ENCODE measurements at regions not wholly inside any gene's neighbourhood (a gene's known extent, or its start where the extent isn't known, plus 50 kb on each side); places are given as distances from the start of the nearest gene placed in this dataset.

DNA sequence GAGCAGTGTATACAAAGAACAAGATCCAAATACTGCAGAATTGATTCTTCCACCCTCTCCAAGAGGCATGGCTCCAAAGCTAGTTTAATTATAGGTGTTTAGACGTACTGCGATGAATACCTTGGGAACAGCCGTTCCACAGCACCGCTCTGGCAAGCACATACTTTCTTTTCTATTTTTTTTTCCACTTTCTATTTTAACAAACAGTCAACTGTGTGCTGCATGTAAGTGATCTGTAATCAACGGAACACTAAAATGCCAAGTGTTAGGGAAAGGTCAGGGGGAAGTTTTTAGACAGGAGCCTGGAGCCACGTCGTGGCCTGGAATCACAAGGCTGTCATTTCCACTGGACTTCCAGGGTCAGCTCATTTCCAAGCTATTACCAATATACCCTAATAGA lies 486.4 kb upstream of the DAB1 start:
- no peak for TF ChIP-seq JUND (IDR thresholded peaks at IDR 0.05; ENCODE audit: low read depth)
- in situ Hi-C loops (cut with HindIII; ENCODE audit: low pct_unique_long_range_greater_than_20kb, low sequenced_read_pairs) = no loop called here

GRCh38 chr1:57908147-57908890 lies 484.5 kb upstream of the DAB1 start:
- no peak for TF ChIP-seq JUND (IDR thresholded peaks at IDR 0.05; ENCODE audit: low read depth)
- in situ Hi-C loops (cut with HindIII; ENCODE audit: low pct_unique_long_range_greater_than_20kb, low sequenced_read_pairs) = no loop called here
- no peak for DNase-seq (ENCODE audit: low read depth in 1 of 2, low spot score in 1 of 2)

More for the DNA sequence above, 486.4 kb upstream of the DAB1 start:
- DNase-seq (ENCODE audit: low read depth in 1 of 2, low spot score in 1 of 2) = no peak

DNA sequence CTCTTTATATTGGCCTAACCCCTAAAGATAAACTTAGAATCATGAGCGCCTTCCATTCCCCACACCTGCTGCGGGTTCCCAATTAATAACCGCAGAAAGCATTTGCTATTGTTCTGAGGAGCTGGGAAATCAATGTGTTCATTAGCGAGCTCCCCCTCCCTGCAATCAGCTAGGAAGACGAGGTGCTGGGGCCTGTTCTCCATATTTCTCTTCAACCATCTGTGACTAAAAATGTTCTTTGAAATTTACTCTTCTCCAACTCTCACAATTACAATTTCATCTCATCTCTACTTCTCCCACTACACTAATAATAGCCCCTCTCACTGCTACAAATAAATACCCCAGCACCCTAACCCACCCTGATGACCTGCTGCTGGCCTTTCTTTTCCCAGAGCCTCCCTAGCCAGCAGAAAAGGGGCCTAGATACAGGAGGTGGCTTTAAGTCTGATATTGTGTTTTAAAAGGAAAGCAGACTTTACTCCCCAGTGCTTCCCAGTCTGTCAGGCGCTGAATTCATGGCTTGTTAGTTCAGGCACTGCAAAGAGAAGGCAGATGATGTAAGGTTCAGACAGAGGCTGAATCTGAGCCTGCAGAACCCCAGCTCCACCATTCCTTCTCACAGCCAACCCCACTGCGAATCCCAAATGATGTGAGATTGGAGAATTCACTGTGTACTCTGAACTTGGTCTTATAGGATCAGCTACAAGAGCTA lies 477.5 kb upstream of the DAB1 start:
- in situ Hi-C loops (cut with HindIII; ENCODE audit: low pct_unique_long_range_greater_than_20kb, low sequenced_read_pairs) = no loop called here
- no peak for TF ChIP-seq JUND (IDR thresholded peaks at IDR 0.05; ENCODE audit: low read depth)
- no peak for DNase-seq (ENCODE audit: low read depth in 1 of 2, low spot score in 1 of 2)

- no peak for TF ChIP-seq JUND (IDR thresholded peaks at IDR 0.05; ENCODE audit: low read depth)
- in situ Hi-C loops (cut with HindIII; ENCODE audit: low pct_unique_long_range_greater_than_20kb, low sequenced_read_pairs) = no loop called here
Observed at GRCh38 chr1:57898531-57898930, 474.7 kb upstream of the DAB1 start.

DNA sequence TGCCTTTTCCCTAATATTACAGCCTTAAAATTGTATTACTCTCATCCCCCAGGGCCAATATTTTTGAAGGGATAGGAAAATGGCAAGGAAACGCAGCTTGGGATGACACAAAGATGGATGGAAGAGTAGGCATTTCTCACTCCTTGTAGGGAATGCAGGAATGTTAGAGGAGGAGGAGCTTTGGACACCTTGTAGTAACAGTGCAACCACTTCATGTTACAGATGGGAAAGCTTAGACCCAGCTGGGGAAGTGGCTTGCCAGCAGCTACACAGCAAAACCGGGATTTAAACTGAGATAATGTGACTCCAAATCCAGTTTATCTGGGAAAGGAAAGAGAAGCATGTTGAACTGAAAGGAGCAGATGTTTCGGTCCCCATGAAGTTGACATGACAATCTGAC lies 473.7 kb upstream of the DAB1 start:
- in situ Hi-C loops (cut with HindIII; ENCODE audit: low pct_unique_long_range_greater_than_20kb, low sequenced_read_pairs) = no loop called here
- TF ChIP-seq JUND (IDR thresholded peaks at IDR 0.05; ENCODE audit: low read depth) = no peak
- no peak for DNase-seq (ENCODE audit: low read depth in 1 of 2, low spot score in 1 of 2)

More at GRCh38 chr1:57898531-57898930, 474.7 kb upstream of the DAB1 start:
- DNase-seq (ENCODE audit: low read depth in 1 of 2, low spot score in 1 of 2) = no peak

GRCh38 chr1:57894315-57894714 lies 470.5 kb upstream of the DAB1 start:
- no peak for TF ChIP-seq JUND (IDR thresholded peaks at IDR 0.05; ENCODE audit: low read depth)
- DNase-seq (ENCODE audit: low read depth in 1 of 2, low spot score in 1 of 2) = no peak
- in situ Hi-C loops (cut with HindIII; ENCODE audit: low pct_unique_long_range_greater_than_20kb, low sequenced_read_pairs) = no loop called here

DNA sequence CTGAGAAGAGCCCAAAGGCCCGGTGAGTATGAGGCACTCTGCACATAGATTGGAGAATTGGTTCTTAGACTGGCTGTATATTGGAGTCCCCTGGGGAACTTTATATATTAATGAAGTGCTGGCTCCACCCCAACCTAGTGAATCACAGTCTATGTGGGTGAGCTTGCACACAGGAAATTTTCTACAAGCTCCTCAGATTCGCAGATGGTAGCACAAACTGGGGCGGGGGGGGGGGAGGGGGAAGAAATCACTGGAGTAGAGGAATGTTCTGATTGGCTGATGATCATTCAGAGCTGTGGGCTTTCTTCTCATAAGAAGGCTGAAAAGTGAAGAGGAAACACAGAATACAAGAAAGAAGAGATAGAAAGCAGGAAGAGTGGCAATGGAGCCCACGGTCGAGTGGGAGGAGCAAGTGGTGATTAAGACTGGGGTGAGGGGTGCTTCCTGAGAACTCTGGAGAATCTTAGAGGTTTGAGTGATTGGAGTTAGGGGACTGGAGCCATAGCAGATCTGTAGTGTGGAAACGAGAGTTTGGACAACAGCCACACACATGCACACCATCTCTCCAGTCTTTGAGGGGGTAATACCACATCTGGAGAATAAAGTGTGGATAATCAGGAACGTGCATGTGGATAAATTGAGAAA lies 465.9 kb upstream of the DAB1 start:
- no peak for TF ChIP-seq JUND (IDR thresholded peaks at IDR 0.05; ENCODE audit: low read depth)
- in situ Hi-C loops (cut with HindIII; ENCODE audit: low pct_unique_long_range_greater_than_20kb, low sequenced_read_pairs) = no loop called here
- no peak for DNase-seq (ENCODE audit: low read depth in 1 of 2, low spot score in 1 of 2)

DNA sequence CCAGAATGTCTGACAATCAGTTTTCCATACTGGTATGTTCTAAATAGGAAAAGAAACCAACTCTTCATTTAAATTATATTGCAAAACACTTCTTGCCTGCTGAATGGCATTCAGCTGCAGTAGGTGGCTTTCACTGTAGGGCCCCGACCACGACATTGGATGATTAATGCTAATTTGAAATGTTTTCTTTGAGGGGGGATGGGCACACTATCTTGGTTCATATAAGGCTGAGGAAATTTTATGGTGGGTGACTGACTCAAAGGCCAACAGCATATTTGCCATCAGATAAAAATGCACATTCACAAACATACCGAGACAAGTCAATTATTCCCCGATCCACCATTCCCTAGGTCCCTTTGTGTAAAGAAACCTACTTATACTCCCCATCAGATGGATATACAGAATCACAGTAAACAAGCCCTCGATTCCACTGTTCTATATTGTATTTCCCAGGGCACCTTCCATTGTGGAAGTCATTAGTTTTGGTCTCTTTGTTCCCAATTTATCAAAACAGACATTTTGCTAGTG lies 464.2 kb upstream of the DAB1 start:
- DNase-seq (ENCODE audit: low read depth in 1 of 2, low spot score in 1 of 2) = no peak
- in situ Hi-C loops (cut with HindIII; ENCODE audit: low pct_unique_long_range_greater_than_20kb, low sequenced_read_pairs) = no loop called here

DNA sequence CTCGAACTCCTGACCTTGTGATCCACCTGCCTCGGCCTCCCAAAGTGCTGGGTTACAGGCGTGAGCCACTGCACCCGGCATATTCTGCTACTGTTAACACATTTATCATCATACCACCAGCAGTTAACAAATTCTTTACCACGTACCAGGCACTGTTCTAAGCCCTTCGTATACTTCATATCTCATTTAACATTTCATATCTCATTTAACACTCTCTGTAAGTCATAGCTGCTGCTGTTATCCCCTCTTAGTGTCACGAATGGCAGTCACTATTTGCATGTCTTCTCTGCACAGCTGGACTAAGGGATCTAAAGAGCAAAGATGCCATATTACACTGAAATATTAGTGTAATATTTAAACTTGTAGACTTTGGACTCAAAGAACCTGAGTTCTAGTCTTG lies 462.5 kb upstream of the DAB1 start:
- no peak for DNase-seq (ENCODE audit: low read depth in 1 of 2, low spot score in 1 of 2)
- no peak for TF ChIP-seq JUND (IDR thresholded peaks at IDR 0.05; ENCODE audit: low read depth)
- in situ Hi-C loops (cut with HindIII; ENCODE audit: low pct_unique_long_range_greater_than_20kb, low sequenced_read_pairs) = no loop called here

More for the DNA sequence above, 464.2 kb upstream of the DAB1 start:
- TF ChIP-seq JUND (IDR thresholded peaks at IDR 0.05; ENCODE audit: low read depth) = no peak

GRCh38 chr1:57883642-57883995 lies 459.8 kb upstream of the DAB1 start:
- no peak for DNase-seq (ENCODE audit: low read depth in 1 of 2, low spot score in 1 of 2)
- no peak for TF ChIP-seq JUND (IDR thresholded peaks at IDR 0.05; ENCODE audit: low read depth)
- in situ Hi-C loops (cut with HindIII; ENCODE audit: low pct_unique_long_range_greater_than_20kb, low sequenced_read_pairs) = no loop called here

GRCh38 chr1:57882934-57883641 lies 459.2 kb upstream of the DAB1 start:
- no peak for DNase-seq (ENCODE audit: low read depth in 1 of 2, low spot score in 1 of 2)
- TF ChIP-seq JUND (IDR thresholded peaks at IDR 0.05; ENCODE audit: low read depth) = no peak
- in situ Hi-C loops (cut with HindIII; ENCODE audit: low pct_unique_long_range_greater_than_20kb, low sequenced_read_pairs) = no loop called here

GRCh38 chr1:57882072-57882471 lies 458.2 kb upstream of the DAB1 start:
- no peak for TF ChIP-seq JUND (IDR thresholded peaks at IDR 0.05; ENCODE audit: low read depth)
- DNase-seq (ENCODE audit: low read depth in 1 of 2, low spot score in 1 of 2) = no peak
- in situ Hi-C loops (cut with HindIII; ENCODE audit: low pct_unique_long_range_greater_than_20kb, low sequenced_read_pairs) = no loop called here
